ENCODE measurements at regions not wholly inside any gene's neighbourhood (a gene's known extent, or its start where the extent isn't known, plus 50 kb on each side); places are given as distances from the start of the nearest gene placed in this dataset.

DNA sequence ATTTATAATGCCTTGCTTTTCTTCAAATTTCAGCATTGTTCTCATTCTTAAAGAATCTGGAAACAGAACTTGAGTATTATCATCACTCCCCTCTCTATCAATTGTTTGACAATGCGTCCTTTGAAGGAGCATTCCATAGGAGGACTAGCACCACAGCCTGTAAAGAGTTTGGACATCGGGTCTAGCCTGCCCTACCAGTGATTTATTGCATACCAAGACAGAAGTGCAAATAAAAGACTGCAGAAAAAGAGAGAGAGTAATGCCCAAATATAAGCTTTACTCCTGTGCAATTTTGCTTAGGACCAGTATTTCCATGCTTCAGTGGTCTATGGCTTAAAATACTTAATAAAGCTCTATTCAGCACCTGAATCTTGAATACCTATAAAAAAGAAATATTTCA is 55.4 kb upstream of the MAP2 start:
- TF ChIP-seq TAF1 (IDR thresholded peaks at IDR 0.05; ENCODE audit: borderline replicate concordance, low read depth, low read length): no peak
- TF ChIP-seq POLR2AphosphoS5 (IDR thresholded peaks at IDR 0.05; ENCODE audit: low read depth, low read length): no peak
- TF ChIP-seq POLR2A (IDR thresholded peaks at IDR 0.05; ENCODE audit: low read depth, low read length): no peak

Data from GM12892 (cell line).